GM12874 (cell line): ENCODE measurements at regions not wholly inside any gene's neighbourhood (a gene's known extent, or its start where the extent isn't known, plus 50 kb on each side); places are given as distances from the start of the nearest gene placed in this dataset.

Source experiments
- TF ChIP-seq, protein P1 (sequence below): IDR thresholded peaks from 2 replicates; pipeline ENCODE4 v1.5.1; 2011; ENCODE audit warnings: low read depth, mild to moderate bottlenecking, control low read depth, low read length, moderate library complexity; ENCODE audit not compliant: insufficient read depth

DNA sequence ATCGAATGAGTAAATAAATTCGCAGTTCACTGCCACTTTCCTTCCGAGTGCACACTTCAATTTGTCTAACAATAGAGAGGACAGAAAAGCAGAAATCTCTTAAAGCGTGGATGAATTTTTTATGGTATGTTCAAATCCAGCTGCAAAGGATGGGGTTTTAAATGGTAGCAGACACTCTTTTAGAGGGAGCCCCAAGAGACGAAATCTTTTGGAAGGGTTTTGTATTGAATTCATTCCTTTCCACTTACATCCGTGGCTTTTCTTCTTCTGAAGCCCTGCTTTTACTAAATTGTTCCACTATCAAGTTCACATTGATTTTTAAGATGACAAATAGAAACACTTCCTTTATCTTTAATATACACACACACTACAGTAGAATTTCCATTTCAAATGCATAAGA is 680.7 kb downstream of the NR4A2 start:
- TF ChIP-seq, protein P1, sequence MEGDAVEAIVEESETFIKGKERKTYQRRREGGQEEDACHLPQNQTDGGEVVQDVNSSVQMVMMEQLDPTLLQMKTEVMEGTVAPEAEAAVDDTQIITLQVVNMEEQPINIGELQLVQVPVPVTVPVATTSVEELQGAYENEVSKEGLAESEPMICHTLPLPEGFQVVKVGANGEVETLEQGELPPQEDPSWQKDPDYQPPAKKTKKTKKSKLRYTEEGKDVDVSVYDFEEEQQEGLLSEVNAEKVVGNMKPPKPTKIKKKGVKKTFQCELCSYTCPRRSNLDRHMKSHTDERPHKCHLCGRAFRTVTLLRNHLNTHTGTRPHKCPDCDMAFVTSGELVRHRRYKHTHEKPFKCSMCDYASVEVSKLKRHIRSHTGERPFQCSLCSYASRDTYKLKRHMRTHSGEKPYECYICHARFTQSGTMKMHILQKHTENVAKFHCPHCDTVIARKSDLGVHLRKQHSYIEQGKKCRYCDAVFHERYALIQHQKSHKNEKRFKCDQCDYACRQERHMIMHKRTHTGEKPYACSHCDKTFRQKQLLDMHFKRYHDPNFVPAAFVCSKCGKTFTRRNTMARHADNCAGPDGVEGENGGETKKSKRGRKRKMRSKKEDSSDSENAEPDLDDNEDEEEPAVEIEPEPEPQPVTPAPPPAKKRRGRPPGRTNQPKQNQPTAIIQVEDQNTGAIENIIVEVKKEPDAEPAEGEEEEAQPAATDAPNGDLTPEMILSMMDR, result no peak

DNA sequence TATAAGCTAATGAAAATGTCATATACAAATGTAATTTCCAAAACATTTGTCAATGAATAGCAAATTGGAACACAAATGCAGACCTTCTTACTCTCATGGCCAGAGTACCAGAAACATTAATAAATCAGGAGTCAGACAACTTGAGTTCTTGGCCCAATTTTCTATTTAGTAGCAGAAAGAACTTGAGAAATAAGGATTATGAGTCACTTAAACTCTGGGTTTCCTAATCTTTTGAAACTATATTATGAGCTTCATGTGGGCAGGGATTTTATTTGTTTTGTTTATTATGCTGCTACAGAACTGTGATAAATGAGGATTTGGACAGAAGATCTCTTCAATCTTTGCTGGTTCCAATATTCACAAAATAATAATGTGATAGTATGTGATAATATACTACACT is 686.7 kb downstream of the NR4A2 start:
- TF ChIP-seq, protein P1, result no peak

DNA sequence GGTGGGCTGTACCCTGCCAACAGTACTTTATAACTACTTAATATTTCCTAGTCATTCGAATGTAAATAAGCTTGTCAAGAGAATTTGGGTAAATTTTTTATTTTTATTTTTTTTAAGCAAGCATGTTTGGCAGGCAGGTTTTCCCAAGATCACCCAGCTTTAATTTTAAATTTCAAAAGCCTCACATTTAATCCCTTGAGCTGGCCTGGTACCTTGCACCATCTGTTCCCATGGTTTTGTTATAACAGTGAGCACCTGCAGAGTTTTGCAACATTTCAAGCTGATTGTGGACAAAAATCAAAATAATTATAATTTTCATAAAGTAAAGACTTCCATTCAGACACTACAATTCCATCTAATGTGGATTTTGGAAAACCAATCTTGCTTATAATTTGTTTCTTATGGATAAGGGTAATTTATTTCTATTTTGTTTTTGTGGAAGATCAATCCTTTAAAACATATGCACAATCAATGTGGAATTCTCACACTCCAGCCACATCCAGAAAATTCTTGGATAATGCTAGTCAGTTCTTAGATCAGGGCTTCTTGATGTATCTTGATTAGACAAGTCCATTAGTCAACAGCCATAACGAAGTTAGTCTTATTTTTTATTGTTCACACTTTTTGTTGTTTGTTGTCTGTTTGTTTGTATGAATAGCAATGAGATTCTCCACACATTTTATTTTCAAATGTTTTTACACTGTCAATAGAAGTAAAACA is 689.3 kb downstream of the NR4A2 start:
- TF ChIP-seq, protein P1, result no peak

DNA sequence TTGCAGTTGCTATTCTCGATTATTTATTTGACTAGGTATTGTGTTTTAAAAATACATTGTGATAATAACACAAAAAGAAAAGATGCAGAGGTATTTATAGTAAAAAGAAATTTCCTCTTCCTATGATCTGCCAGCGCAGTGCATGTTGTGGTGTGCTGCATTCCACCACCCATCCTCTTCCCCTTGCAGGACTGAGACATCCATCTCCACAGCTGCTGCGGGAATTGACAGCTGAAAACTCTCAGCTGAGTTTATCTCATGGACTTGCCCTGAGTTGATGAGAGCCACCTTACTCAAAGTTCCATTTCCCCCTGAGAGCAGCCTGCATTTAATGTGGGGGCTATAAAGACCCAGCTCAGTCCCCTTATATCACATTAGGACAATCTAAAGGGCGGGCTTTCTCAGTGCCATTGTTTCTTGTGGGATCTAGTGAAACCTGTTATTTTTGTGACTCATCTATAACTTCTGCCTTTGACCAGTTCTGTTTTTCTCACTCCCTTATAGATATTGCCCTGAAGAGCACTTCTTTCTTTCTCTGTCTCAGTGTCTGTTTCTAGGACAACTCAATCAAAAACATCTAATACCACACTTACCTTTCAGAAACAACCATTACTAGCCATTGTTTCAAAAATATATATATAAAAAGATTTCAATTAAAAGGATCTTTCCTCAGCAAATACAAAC is 698.5 kb downstream of the NR4A2 start:
- TF ChIP-seq, protein P1, result no peak

DNA sequence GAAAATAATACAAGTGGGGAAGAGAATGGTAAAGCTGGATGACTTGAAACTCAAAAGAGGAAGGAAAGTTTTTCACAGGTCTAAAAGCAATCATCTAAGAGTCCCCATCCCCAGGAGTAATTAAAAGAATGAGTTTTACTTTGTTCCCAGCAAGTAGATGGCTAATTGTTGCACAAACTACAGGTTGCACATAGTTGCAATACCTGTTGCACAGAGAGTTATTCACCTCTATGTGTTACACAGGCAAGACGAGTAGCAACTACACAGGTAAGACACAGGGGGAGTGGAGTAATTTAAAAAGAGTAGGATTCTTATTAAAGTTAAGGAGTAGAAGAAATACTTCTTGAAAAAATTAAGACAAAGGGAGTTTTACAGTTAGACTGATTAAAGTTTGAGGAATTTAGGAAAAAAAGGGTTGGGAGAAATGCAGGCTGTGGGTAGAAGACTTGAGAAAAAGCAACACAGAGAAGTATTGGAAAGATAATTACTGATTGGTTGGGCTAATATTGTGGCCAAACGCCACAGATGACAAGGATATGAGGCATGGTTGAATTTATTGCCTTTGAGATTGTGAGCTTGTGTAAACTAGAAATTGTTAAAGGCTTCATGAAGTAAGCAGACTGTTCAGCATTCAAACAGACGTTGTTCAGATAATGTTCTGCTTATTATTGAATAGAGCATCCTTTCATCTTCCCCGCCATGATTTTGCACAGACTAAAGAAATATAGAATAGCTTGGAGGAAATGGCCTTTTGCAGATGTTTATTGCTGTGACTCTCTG is 699.3 kb downstream of the NR4A2 start:
- TF ChIP-seq, protein P1, result no peak

DNA sequence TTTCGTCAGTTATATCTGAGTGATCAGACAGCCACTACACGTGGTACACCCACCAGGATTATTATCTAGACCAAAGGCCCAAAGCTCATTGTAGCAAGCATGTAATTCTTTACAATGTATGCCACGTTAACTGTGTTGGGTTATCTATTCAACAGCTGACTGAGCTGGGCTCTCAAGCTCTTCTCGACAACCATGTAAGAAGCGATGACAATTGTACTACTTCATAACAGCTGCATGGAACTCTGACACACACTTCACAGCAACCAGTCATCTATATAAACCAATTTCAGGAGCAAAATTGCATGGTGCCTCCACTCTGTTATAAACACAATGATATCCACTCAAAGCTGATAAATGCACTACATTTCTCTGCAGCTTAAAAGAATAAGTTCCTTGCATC is 701.8 kb downstream of the NR4A2 start:
- TF ChIP-seq, protein P1, result no peak

DNA sequence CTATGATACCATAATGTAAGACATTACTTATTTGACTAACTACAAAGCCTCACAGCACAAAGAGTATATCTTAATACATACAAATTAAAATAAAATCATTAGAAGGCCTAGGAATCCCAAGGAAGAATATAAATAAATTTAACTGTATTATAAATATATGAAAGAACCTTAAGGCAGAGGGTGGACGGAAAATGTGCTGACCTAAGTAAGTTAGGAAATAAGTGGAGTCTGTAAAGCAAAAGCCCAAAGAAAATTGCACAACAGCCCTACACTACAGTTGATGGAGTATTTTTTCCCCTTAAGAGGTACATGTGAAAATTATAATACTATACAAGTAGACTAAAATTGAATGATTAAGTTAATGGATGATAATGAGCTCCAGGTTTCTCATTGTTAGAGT is 710.1 kb downstream of the NR4A2 start:
- TF ChIP-seq, protein P1, result no peak
